Breast epithelium (tissue), 4 donors: ENCODE measurements at regions not wholly inside any gene's neighbourhood (a gene's known extent, or its start where the extent isn't known, plus 50 kb on each side); places are given as distances from the start of the nearest gene placed in this dataset.

Experiments
- DNase-seq, 2 donors: peaks; one replicate each; pipeline ENCODE4 v3.0.0-alpha.2; 2019; ENCODE audit warnings: low spot score in 2 of 2
- H3K27ac ChIP-seq, 2 donors: fragments of 200-600 bp; sonication (generic) in 1 of 2; one replicate each; pipeline ENCODE4 v1.5.1; 2016 to 2019; ENCODE audit warnings: mild to moderate bottlenecking in 1 of 2
- H3K27me3 ChIP-seq, 2 donors: fragments of 200-600 bp; sonication (generic) in 1 of 2; one replicate each; pipeline versions ENCODE4 v1.5.1 to v1.6.0; 2017 to 2019; ENCODE audit warnings: control low read depth in 1 of 2, mild to moderate bottlenecking in 1 of 2
- H3K36me3 ChIP-seq: fragments of 200-600 bp; one replicate; pipeline ENCODE4 v1.5.1; 2019
- H3K4me1 ChIP-seq, 2 donors: fragments of 200-600 bp; sonication (generic); one replicate each; pipeline ENCODE4 v1.5.1; 2016 to 2019; ENCODE audit warnings: control low read depth in 1 of 2
- H3K4me3 ChIP-seq, 3 donors: fragments of 200-600 bp; sonication (generic); 1 replicate in 2 of 3; 2 replicates in 1 of 3; pipeline ENCODE4 v1.5.1; 2016 to 2019; ENCODE audit warnings: mild to moderate bottlenecking in 3 of 3, moderate library complexity in 2 of 3
- H3K9me3 ChIP-seq, 2 donors: fragments of 200-600 bp; sonication (generic) in 1 of 2; one replicate each; pipeline ENCODE4 v1.5.1; 2016 to 2019; ENCODE audit warnings: control low read depth in 1 of 2
- POLR2A ChIP-seq: fragments of 450-650 bp; IDR thresholded peaks from one replicate; pipeline ENCODE4 v1.6.1; 2016; ENCODE audit warnings: antibody characterized with exemption, mild to moderate bottlenecking, moderate library complexity
- POLR2AphosphoS5 ChIP-seq, 3 donors: sonication (generic); formaldehyde crosslinking; IDR thresholded peaks; one replicate each; pipeline ENCODE4 v1.6.1; 2017; ENCODE audit warnings: antibody characterized with exemption in 3 of 3
- intact Hi-C: fragments of 100-400 bp; cut with DNase I; formaldehyde crosslinking; loops from one replicate; pipeline ENCODE4 v1.15.1; 2023; ENCODE audit warnings: low total_unique reads
- TF ChIP-seq, protein P1 (sequence below), 3 donors: fragments of 450-650 bp; IDR thresholded peaks; one replicate each; pipeline ENCODE4 v1.5.1; 2016 to 2017; ENCODE audit warnings: antibody characterized with exemption in 3 of 3, mild to moderate bottlenecking in 3 of 3, moderate library complexity in 3 of 3

DNA sequence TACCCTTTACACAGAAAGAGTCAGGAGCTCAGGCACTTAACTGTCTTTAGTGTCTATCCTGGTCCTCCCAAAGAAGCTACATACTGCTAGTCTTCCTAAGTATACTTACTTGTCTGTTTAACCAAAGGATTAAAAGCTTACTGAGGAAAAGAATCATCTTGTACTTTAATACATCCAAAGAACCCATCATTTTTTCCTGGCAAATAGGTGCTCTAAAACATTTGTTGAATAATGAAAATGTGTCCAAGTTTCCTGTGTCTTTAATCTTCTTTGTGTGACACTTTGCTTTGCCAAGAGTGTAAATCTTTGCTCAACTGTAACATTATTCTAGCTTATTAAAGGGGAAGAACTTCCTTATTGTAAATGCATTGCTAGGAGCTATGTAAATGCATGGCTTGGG lies 519.2 kb downstream of the OTOL1 start:
- H3K27me3 ChIP-seq, result no peaks in the 10 kb centered on the region
- TF ChIP-seq POLR2A (no peak), POLR2AphosphoS5 (IDR thresholded peaks at IDR 0.05) (no peak)
- TF ChIP-seq, protein P1, sequence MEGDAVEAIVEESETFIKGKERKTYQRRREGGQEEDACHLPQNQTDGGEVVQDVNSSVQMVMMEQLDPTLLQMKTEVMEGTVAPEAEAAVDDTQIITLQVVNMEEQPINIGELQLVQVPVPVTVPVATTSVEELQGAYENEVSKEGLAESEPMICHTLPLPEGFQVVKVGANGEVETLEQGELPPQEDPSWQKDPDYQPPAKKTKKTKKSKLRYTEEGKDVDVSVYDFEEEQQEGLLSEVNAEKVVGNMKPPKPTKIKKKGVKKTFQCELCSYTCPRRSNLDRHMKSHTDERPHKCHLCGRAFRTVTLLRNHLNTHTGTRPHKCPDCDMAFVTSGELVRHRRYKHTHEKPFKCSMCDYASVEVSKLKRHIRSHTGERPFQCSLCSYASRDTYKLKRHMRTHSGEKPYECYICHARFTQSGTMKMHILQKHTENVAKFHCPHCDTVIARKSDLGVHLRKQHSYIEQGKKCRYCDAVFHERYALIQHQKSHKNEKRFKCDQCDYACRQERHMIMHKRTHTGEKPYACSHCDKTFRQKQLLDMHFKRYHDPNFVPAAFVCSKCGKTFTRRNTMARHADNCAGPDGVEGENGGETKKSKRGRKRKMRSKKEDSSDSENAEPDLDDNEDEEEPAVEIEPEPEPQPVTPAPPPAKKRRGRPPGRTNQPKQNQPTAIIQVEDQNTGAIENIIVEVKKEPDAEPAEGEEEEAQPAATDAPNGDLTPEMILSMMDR (IDR thresholded peaks at IDR 0.05), result no peak
- H3K4me3 ChIP-seq, result no peak overlapping the region
- H3K9me3 ChIP-seq, result no peaks in the 10 kb centered on the region
- no peaks in the 10 kb centered on the region for H3K4me1 ChIP-seq
- no peak overlapping the region for H3K27ac ChIP-seq
- no peak for DNase-seq
- H3K36me3 ChIP-seq, result no peaks in the 10 kb centered on the region
- intact Hi-C loops, result no loop called here

GRCh38 chr3:162019817-162020216 lies 523.2 kb downstream of the OTOL1 start:
- Histone ChIP-seq H3K36me3 (no peaks in the 10 kb centered on the region), H3K4me1 (no peaks in the 10 kb centered on the region), H3K9me3 (no peaks in the 10 kb centered on the region), H3K27me3 (no peaks in the 10 kb centered on the region), H3K4me3 (no peak overlapping the region), H3K27ac (no peak overlapping the region)
- no peak for TF ChIP-seq POLR2AphosphoS5 (IDR thresholded peaks at IDR 0.05)
- TF ChIP-seq, protein P1 (IDR thresholded peaks at IDR 0.05), result no peak
- TF ChIP-seq POLR2A, result no peak
- intact Hi-C loops, result loop anchor here (2.0 kb wide), 1 partner anchor 13 kb away; no protein-coding TSS in a partner anchor
- no peak for DNase-seq

DNA sequence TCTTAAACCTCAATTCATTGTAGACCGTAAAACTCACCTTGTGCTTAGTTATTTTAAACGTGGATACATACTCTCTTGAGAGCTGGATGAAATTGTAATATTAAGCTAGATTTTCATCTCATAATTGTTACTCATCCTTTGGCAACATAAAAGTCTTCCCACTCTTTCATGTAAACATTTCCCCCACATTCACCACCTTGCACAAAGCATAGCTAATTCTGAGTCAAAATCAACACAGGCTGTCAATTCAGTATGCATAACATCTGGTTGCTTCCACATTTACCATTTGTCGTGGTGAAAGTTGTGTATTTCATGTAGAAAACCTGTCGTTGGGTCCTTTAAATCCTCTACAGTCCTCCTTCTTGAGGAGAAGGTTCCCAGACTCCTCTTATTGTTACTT lies 524.6 kb downstream of the OTOL1 start:
- H3K4me3 ChIP-seq, result no peak overlapping the region
- H3K36me3 ChIP-seq, result no peaks in the 10 kb centered on the region
- H3K27me3 ChIP-seq, result no peaks in the 10 kb centered on the region
- intact Hi-C loops, result no loop called here
- no peaks in the 10 kb centered on the region for H3K4me1 ChIP-seq
- TF ChIP-seq, protein P1 (IDR thresholded peaks at IDR 0.05), result no peak
- TF ChIP-seq POLR2AphosphoS5 (IDR thresholded peaks at IDR 0.05) (no peak), POLR2A (no peak)
- no peak for DNase-seq
- no peak overlapping the region for H3K27ac ChIP-seq
- no peaks in the 10 kb centered on the region for H3K9me3 ChIP-seq

- no peak overlapping the region for H3K27ac ChIP-seq
- intact Hi-C loops, result no loop called here
- no peak for DNase-seq
- no peaks in the 10 kb centered on the region for H3K27me3 ChIP-seq
- H3K36me3 ChIP-seq, result no peaks in the 10 kb centered on the region
- no peak for TF ChIP-seq POLR2AphosphoS5 (IDR thresholded peaks at IDR 0.05)
- TF ChIP-seq, protein P1 (IDR thresholded peaks at IDR 0.05), result no peak
- no peaks in the 10 kb centered on the region for H3K4me1 ChIP-seq
- H3K9me3 ChIP-seq, result no peaks in the 10 kb centered on the region
- H3K4me3 ChIP-seq, result no peak overlapping the region
Observed at GRCh38 chr3:162022911-162023310, 526.3 kb downstream of the OTOL1 start.

DNA sequence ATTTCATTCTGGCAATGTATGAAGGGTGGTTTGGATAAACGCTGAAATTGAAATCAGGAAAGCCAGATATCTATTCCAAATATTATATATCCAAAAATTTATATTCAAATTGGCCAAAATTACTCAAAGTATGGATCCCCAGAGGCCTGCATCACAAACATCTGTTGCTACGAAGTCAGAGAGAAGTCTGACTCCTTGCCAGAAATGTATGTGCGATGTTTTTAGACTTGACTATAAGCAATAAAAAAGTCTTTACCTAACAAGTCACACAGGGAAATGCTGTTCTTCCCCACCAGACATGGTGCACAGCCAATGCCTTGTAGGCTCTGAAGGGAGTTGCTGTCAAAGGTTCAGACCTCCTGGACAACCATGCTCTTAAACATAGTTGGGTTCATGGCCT lies 533.1 kb downstream of the OTOL1 start:
- Histone ChIP-seq H3K36me3 (no peaks in the 10 kb centered on the region), H3K27ac (no peak overlapping the region), H3K4me3 (no peak overlapping the region), H3K4me1 (no peaks in the 10 kb centered on the region), H3K27me3 (no peaks in the 10 kb centered on the region), H3K9me3 (no peaks in the 10 kb centered on the region)
- intact Hi-C loops, result no loop called here
- no peak for DNase-seq
- TF ChIP-seq, protein P1 (IDR thresholded peaks at IDR 0.05), result no peak
- no peak for TF ChIP-seq POLR2A
- no peak for TF ChIP-seq POLR2AphosphoS5 (IDR thresholded peaks at IDR 0.05)
